Heart left ventricle (tissue), 16 donors: ENCODE measurements at regions not wholly inside any gene's neighbourhood (a gene's known extent, or its start where the extent isn't known, plus 50 kb on each side); places are given as distances from the start of the nearest gene placed in this dataset.
"Not testable (repeated sequence)": the region's sequence is repeated elsewhere in the genome, so short reads cannot be mapped to it uniquely, and the experiment has no call there.

Experiments used
- ATAC-seq, 4 donors: fragments of 200-7000 bp; cut with Tn5 transposase; one replicate each; pipeline ENCODE4 v1.9.1; 2020 to 2022; ENCODE audit warnings: moderate library complexity in 4 of 4, mild to moderate bottlenecking in 3 of 4, moderate number of reproducible peaks in 1 of 4
- DNase-seq, 5 donors: peaks; one replicate each; pipeline ENCODE4 v3.0.0-alpha.2; 2020
- H3K27ac ChIP-seq, 12 donors: fragments of 200-600 bp; sonication (generic) in 4 of 12; one replicate each; pipeline versions ENCODE4 v1.5.0 to v1.8.0; 2016 to 2022; ENCODE audit warnings: mild to moderate bottlenecking in 2 of 12
- H3K27me3 ChIP-seq, 9 donors: fragments of 200-600 bp; sonication (generic) in 2 of 9; one replicate each; pipeline versions ENCODE4 v1.5.1 to v1.8.0; 2016 to 2022; ENCODE audit warnings: mild to moderate bottlenecking in 3 of 9
- H3K36me3 ChIP-seq, 9 donors: fragments of 200-600 bp; sonication (generic) in 2 of 9; one replicate each; pipeline versions ENCODE4 v1.5.0 to v1.8.0; 2018 to 2022; ENCODE audit warnings: mild to moderate bottlenecking in 2 of 9
- H3K4me1 ChIP-seq, 12 donors: fragments of 200-600 bp; sonication (generic) in 4 of 12; one replicate each; pipeline versions ENCODE4 v1.5.0 to v1.8.0; 2016 to 2022; ENCODE audit warnings: mild to moderate bottlenecking in 3 of 12
- H3K4me3 ChIP-seq, 12 donors: fragments of 200-600 bp; sonication (generic) in 4 of 12; one replicate each; pipeline versions ENCODE4 v1.5.0 to v1.8.0; 2017 to 2022; ENCODE audit warnings: mild to moderate bottlenecking in 9 of 12, moderate library complexity in 4 of 12
- H3K9me3 ChIP-seq, 12 donors: fragments of 200-600 bp; sonication (generic) in 4 of 12; one replicate each; pipeline versions ENCODE4 v1.5.0 to v1.8.0; 2016 to 2022; ENCODE audit warnings: mild to moderate bottlenecking in 1 of 12
- POLR2A ChIP-seq, 2 donors: fragments of 450-650 bp; IDR thresholded peaks; one replicate each; pipeline ENCODE4 v1.6.1; 2017; ENCODE audit warnings: antibody characterized with exemption in 2 of 2, mild to moderate bottlenecking in 2 of 2, moderate library complexity in 2 of 2
- WGBS, 4 donors: extraction: QIAGEN DNeasy Blood & Tissue Kit in 2 of 4; methylation state at CpG; one replicate each; pipeline versions ENCODE4 v1.1.5 to v1.1.7; 2013 to 2018; 5-methylcytosine and 5-hydroxymethylcytosine counted together
- intact Hi-C, 10 donors: fragments of 100-400 bp; cut with DNase I; formaldehyde crosslinking; loops; one replicate each; pipeline versions ENCODE4 v1.11.1 to v1.14.2; 2022
- TF ChIP-seq, protein P1 (sequence below), 12 donors: fragments of 200-600 bp; sonication (generic) in 4 of 12; IDR thresholded peaks; one replicate each; pipeline versions ENCODE4 v1.5.0 to v1.8.0; 2018 to 2022; ENCODE audit warnings: antibody characterized with exemption in 12 of 12, mild to moderate bottlenecking in 5 of 12
- donor health status: ischemic (EF 13 %, LVEDD 7.1; RV severe dilation, severe dysfunction).
- donor health status: healthy with polysubstance abuse.
- donor health status: DM: no; HTN: yes; CAD: no.
- donor health status: DM: no; HTN: no; CAD: no.
- donor health status: ischemic (EF 25% LVEDD 6.9; RV normal size, moderate dysfunction).
- donor health status: ischemic (EF 25% LVEDD 5.7; RV mildly dilated, moderate dysfunction).
- donor health status: healthy.
- donor health status: DM: yes; HTN: yes; CAD: no.
- donor health status: ischemic (EF 35%, LVEDD 5.7; RV mildly dilated, moderate dysfunction).
- donor health status: nonischemic (EF 11% LVEDD 7.7; RV severe dilation, severe dysfunction).
- donor health status: DM: yes; HTN: yes; CAD: no.
- donor health status: PGD.
- donor health status: ischemic (EF 29% LVEDD 5.4; RV normal size, mild dysfunction).
- donor health status: nonischemic (EF 23%, LVEDD 6.1; RV moderate dilation, normal function).

DNA sequence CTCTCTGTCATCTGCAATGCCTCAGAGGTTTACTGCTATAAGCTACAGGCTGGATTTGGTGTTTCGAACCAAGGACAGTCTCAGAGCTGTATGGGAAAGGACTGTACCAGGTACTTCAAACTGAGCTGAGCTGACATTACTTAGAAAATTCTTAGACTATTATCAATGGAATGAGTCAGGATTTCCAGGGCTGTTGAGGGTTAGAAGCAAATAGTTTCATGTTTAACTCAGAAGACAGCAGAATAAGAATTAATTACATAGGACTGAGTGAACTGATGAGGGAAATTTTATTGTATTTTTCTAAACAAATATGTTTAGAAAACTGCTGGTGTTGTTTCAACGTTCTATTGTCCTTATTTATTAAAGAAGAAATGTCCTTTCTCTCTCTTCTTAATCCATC is 74.3 kb upstream of the CAPZB start:
- no peak for DNase-seq
- Histone ChIP-seq H3K4me3 (no peak overlapping the region), H3K27ac (no peak overlapping the region), H3K36me3 (no peaks in the 10 kb centered on the region), H3K27me3 (no peaks in the 10 kb centered on the region), H3K9me3 (no peaks in the 10 kb centered on the region), H3K4me1 (peaks cover 3 to 23% (median 15%) of the 10 kb centered on the region in 12 donors)
- 90 to 96% (median 93%) methylated on average over 2 of the region's 2 CpGs for WGBS, 4 donors
- intact Hi-C loops: loop anchor here in 4 of 10 donors (5.0 to 10.0 kb wide), 5 partner anchors 45 to 85 kb away; partner anchors contain the start of gene NBL1 (in 1 of the 4)
- no peak for ATAC-seq
- no peak for TF ChIP-seq POLR2A (IDR thresholded peaks at IDR 0.05)
- TF ChIP-seq, protein P1, sequence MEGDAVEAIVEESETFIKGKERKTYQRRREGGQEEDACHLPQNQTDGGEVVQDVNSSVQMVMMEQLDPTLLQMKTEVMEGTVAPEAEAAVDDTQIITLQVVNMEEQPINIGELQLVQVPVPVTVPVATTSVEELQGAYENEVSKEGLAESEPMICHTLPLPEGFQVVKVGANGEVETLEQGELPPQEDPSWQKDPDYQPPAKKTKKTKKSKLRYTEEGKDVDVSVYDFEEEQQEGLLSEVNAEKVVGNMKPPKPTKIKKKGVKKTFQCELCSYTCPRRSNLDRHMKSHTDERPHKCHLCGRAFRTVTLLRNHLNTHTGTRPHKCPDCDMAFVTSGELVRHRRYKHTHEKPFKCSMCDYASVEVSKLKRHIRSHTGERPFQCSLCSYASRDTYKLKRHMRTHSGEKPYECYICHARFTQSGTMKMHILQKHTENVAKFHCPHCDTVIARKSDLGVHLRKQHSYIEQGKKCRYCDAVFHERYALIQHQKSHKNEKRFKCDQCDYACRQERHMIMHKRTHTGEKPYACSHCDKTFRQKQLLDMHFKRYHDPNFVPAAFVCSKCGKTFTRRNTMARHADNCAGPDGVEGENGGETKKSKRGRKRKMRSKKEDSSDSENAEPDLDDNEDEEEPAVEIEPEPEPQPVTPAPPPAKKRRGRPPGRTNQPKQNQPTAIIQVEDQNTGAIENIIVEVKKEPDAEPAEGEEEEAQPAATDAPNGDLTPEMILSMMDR (IDR thresholded peaks at IDR 0.05): no peak

DNA sequence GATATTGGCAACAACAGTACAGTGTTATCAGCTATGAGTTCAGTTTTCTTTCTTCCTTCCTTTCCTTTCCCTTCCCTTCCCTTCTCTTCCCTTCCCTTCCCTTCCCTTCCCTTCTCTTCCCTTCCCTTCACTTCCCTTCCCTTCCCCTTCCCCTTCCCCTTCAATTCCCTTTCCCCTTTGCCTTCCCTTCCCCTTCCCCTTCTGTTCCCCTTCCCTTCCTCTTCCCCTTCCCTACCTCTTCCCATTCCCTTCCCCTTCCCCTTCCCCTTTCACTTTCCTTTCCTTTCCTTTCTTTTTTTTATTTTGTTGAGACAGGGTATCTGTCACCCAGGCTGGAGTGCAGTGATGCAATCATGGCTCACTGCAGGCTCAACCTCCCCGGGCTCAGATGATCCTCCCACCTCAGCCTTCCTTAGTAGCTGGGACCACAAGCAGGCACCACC is 72.3 kb upstream of the CAPZB start:
- 56 to 71% (median 68%) methylated on average over 1 of the region's 1 CpG for WGBS, 4 donors
- TF ChIP-seq, protein P1 (IDR thresholded peaks at IDR 0.05): no peak
- TF ChIP-seq POLR2A (IDR thresholded peaks at IDR 0.05): no peak
- no peaks in the 10 kb centered on the region for H3K27me3 ChIP-seq
- ATAC-seq: no peak
- intact Hi-C loops: loop anchor here in 1 of 10 donors (10.0 kb wide), 1 partner anchor 63 kb away; no protein-coding TSS in a partner anchor
- no peak overlapping the region for H3K4me3 ChIP-seq
- no peak overlapping the region for H3K27ac ChIP-seq
- H3K4me1 ChIP-seq: peaks cover 0 to 4% (median 0%) of the 10 kb centered on the region in 12 donors
- no peaks in the 10 kb centered on the region for H3K9me3 ChIP-seq
- H3K36me3 ChIP-seq: no peaks in the 10 kb centered on the region
- DNase-seq: no peak

DNA sequence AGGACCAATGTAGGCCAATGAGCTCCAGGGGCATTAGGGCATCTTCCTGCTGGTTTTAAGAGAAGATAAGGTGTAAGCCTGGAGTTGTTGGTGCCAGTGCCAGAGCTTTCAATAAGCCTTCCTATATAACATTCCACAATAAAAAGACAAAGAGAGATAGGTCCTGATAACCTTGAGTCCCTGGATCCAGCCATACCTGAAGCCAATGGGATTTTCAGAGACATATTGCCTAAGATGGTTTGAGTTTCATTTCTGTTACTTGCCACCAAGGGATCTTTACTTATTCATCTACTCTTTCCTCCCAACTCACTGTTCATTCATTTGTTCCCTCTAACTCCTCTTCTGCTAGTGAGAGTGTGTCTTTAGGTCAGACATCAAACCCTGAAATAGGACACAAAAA is 68.8 kb upstream of the CAPZB start:
- ATAC-seq: no peak
- Histone ChIP-seq H3K27me3 (no peaks in the 10 kb centered on the region), H3K27ac (no peak overlapping the region), H3K36me3 (no peaks in the 10 kb centered on the region), H3K4me3 (no peak overlapping the region), H3K9me3 (no peaks in the 10 kb centered on the region), H3K4me1 (peaks cover 0 to 4% (median 0%) of the 10 kb centered on the region in 12 donors)
- DNase-seq: no peak
- no peak for TF ChIP-seq POLR2A (IDR thresholded peaks at IDR 0.05)
- intact Hi-C loops: loop anchor here in 1 of 10 donors (10.0 kb wide), 1 partner anchor 59 kb away; no protein-coding TSS in a partner anchor

DNA sequence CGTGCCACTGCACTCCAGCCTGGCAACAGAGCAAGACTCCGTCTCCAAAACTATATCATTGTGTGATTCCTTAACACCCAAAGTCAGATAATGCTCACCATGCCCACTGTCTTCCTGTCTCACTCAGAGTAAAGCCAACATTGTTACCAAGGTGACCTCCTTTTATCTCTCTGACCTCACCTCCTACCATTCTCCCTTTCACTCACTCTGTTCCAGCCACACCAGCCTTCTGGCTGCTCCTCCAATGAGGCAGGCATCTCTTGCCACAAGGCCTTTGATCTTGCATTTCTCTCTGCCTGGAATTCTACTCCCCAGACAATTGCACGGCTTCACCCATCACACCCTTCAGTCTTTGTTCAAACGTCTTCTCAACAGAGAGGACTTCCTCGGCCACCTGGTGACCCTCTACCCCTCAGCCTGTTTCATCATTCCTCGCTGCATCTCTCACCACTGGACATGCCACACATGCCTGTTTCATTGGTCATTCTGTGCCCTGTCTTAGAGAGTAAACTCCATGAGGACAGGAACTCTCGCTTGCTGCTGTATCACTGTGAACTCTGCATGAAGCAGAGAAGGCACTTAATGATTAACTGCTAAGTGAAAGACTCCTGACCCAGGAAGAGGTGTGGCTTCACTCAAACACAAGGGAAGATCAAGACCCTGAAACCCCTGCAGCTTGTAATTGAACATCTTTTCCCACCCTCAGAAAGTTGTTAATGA is 67.1 kb upstream of the CAPZB start:
- intact Hi-C loops: loop anchor here in 1 of 10 donors (10.0 kb wide), 1 partner anchor 58 kb away; no protein-coding TSS in a partner anchor
- TF ChIP-seq POLR2A (IDR thresholded peaks at IDR 0.05): no peak
- TF ChIP-seq, protein P1 (IDR thresholded peaks at IDR 0.05): no peak
- no peak for DNase-seq
- no peaks in the 10 kb centered on the region for H3K27me3 ChIP-seq
- WGBS, 4 donors: 79 to 84% (median 82%) methylated on average over 7 of the region's 7 CpGs
- H3K9me3 ChIP-seq: peaks cover 0 to 6% (median 0%) of the 10 kb centered on the region in 12 donors
- no peak overlapping the region for H3K27ac ChIP-seq
- H3K36me3 ChIP-seq: no peaks in the 10 kb centered on the region
- ATAC-seq: no peak
- peaks cover 0 to 4% (median 0%) of the 10 kb centered on the region in 12 donors for H3K4me1 ChIP-seq
- no peak overlapping the region for H3K4me3 ChIP-seq

DNA sequence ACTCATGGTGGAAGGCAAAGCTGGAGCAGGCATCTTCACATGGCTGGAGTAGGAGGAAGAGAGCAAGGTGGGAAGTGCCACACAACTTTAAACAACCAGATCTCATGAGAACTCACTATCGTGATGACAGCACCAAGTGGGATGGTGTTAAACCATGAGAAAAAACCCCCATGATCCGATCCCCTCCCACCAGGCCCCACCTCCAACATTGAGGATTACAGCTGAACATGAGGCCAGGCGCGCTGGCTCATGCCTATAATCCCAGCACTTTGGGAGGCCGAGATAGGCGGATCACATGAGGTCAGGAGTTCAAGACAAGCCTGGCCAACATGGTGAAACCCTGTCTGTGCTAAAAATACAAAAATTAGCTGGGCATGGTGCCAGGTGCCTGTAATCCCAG is 66.5 kb upstream of the CAPZB start:
- DNase-seq: not testable (repeated sequence)
- intact Hi-C loops: loop anchor here in 1 of 10 donors (10.0 kb wide), 1 partner anchor 57 kb away; no protein-coding TSS in a partner anchor

DNA sequence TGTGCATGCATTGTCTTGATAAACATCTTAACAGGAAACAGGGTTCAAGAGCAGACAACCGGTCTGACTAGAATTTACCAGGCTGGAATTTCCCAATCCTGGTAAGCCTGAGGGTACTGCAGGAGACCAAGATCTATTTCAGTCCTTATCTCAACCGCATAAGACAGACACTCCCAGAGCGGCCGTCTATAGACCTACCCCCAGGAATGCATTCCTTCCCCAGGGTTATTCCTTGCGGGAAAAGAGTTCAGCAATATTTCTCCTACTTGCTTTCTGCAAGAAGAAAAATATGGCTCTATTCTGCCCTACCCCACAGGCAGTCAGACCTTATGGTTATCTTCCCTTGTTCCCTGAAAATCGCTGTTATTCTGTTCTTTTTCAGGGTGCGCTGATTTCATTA is 65.1 kb upstream of the CAPZB start:
- not testable (repeated sequence) for H3K36me3 ChIP-seq, ATAC-seq, H3K4me1 ChIP-seq, H3K4me3 ChIP-seq, H3K27ac ChIP-seq, DNase-seq, H3K27me3 ChIP-seq
- intact Hi-C loops: loop anchor here in 1 of 10 donors (10.0 kb wide), 1 partner anchor 56 kb away; no protein-coding TSS in a partner anchor
- 66 to 82% (median 79%) methylated on average over 7 of the region's 7 CpGs for WGBS, 4 donors
- H3K9me3 ChIP-seq: peaks cover 0 to 14% (median 2%) of the 10 kb centered on the region in 12 donors

More for the DNA sequence above, 66.5 kb upstream of the CAPZB start:
- not testable (repeated sequence) for H3K4me3 ChIP-seq, H3K27ac ChIP-seq, H3K36me3 ChIP-seq, H3K27me3 ChIP-seq, ATAC-seq, H3K4me1 ChIP-seq
- peaks cover 0 to 12% (median 2%) of the 10 kb centered on the region in 12 donors for H3K9me3 ChIP-seq
- WGBS, 4 donors: 60 to 74% (median 69%) methylated on average over 5 to 6 of the region's 6 CpGs
